ENCODE measurements at regions not wholly inside any gene's neighbourhood (a gene's known extent, or its start where the extent isn't known, plus 50 kb on each side); places are given as distances from the start of the nearest gene placed in this dataset.

- no peak for TF ChIP-seq RAD21 (IDR thresholded peaks at IDR 0.05; ENCODE audit: low read depth)
- TF ChIP-seq CEBPB (IDR thresholded peaks at IDR 0.05): no peak
- TF ChIP-seq TAF1 (IDR thresholded peaks at IDR 0.05; ENCODE audit: low read depth): no peak
- TF ChIP-seq TEAD4 (IDR thresholded peaks at IDR 0.05): no peak
- no peak for TF ChIP-seq ZBTB7A (IDR thresholded peaks at IDR 0.05; ENCODE audit: low read depth)
- no peak for TF ChIP-seq MAX (IDR thresholded peaks at IDR 0.05)
- no peak for TF ChIP-seq USF1 (IDR thresholded peaks at IDR 0.05)
- TF ChIP-seq TCF12 (IDR thresholded peaks at IDR 0.05; ENCODE audit: low read depth): no peak
- no peak for TF ChIP-seq EGR1 (IDR thresholded peaks at IDR 0.05)
- TF ChIP-seq FOXM1 (IDR thresholded peaks at IDR 0.05; ENCODE audit: borderline replicate concordance, low read depth): no peak
Measured at GRCh38 chr10:44851413-44851812, 59.7 kb upstream of the TMEM72 start.

- TF ChIP-seq USF1 (IDR thresholded peaks at IDR 0.05): no peak
- no peak for TF ChIP-seq NFIC (IDR thresholded peaks at IDR 0.05)
- no peak for TF ChIP-seq YY1 (IDR thresholded peaks at IDR 0.05; ENCODE audit: low read depth)
- no peak for TF ChIP-seq EGR1 (IDR thresholded peaks at IDR 0.05)
- TF ChIP-seq CEBPB (IDR thresholded peaks at IDR 0.05): no peak
- no peak for TF ChIP-seq ZBTB7A (IDR thresholded peaks at IDR 0.05; ENCODE audit: low read depth)
- TF ChIP-seq TCF12 (IDR thresholded peaks at IDR 0.05; ENCODE audit: low read depth): no peak
- no peak for TF ChIP-seq EP300 (IDR thresholded peaks at IDR 0.05; ENCODE audit: borderline replicate concordance)
Measured at GRCh38 chr10:44851881-44852280, 59.3 kb upstream of the TMEM72 start.

GRCh38 chr10:44853148-44853734, 57.9 kb upstream of the TMEM72 start:
- no peak for TF ChIP-seq EGR1 (IDR thresholded peaks at IDR 0.05)
- TF ChIP-seq RAD21 (IDR thresholded peaks at IDR 0.05; ENCODE audit: low read depth): peak; percentile 67

- TF ChIP-seq ZBTB7A (IDR thresholded peaks at IDR 0.05; ENCODE audit: low read depth): no peak
- TF ChIP-seq TEAD4 (IDR thresholded peaks at IDR 0.05): no peak
- no peak for TF ChIP-seq TCF12 (IDR thresholded peaks at IDR 0.05; ENCODE audit: low read depth)
- no peak for TF ChIP-seq CREB1 (IDR thresholded peaks at IDR 0.05; ENCODE audit: low read depth)
- TF ChIP-seq FOXM1 (IDR thresholded peaks at IDR 0.05; ENCODE audit: borderline replicate concordance, low read depth): no peak
- TF ChIP-seq RAD21 (IDR thresholded peaks at IDR 0.05; ENCODE audit: low read depth): no peak
- TF ChIP-seq EP300 (IDR thresholded peaks at IDR 0.05; ENCODE audit: borderline replicate concordance): no peak
- no peak for TF ChIP-seq YY1 (IDR thresholded peaks at IDR 0.05; ENCODE audit: low read depth)
- TF ChIP-seq EGR1 (IDR thresholded peaks at IDR 0.05): no peak
- no peak for TF ChIP-seq CEBPB (IDR thresholded peaks at IDR 0.05)
- no peak for TF ChIP-seq NFIC (IDR thresholded peaks at IDR 0.05)
- no peak for TF ChIP-seq REST (IDR thresholded peaks at IDR 0.05; ENCODE audit: low read depth)
- no peak for TF ChIP-seq USF1 (IDR thresholded peaks at IDR 0.05)
- TF ChIP-seq MAX (IDR thresholded peaks at IDR 0.05): no peak
- no peak for TF ChIP-seq TAF1 (IDR thresholded peaks at IDR 0.05; ENCODE audit: low read depth)
Measured at GRCh38 chr10:44853796-44854195, 57.3 kb upstream of the TMEM72 start.

- TF ChIP-seq TCF12 (IDR thresholded peaks at IDR 0.05; ENCODE audit: low read depth) (no peak), MAX (IDR thresholded peaks at IDR 0.05) (no peak), EP300 (IDR thresholded peaks at IDR 0.05; ENCODE audit: borderline replicate concordance) (no peak)
Measured at GRCh38 chr10:44854693-44855350, 56.3 kb upstream of the TMEM72 start.

- TF ChIP-seq MAX (IDR thresholded peaks at IDR 0.05) (no peak), REST (IDR thresholded peaks at IDR 0.05; ENCODE audit: low read depth) (no peak), TAF1 (IDR thresholded peaks at IDR 0.05; ENCODE audit: low read depth) (no peak), CREB1 (IDR thresholded peaks at IDR 0.05; ENCODE audit: low read depth) (no peak), ZBTB7A (IDR thresholded peaks at IDR 0.05; ENCODE audit: low read depth) (no peak), EGR1 (IDR thresholded peaks at IDR 0.05) (no peak), EP300 (IDR thresholded peaks at IDR 0.05; ENCODE audit: borderline replicate concordance) (no peak), RAD21 (IDR thresholded peaks at IDR 0.05; ENCODE audit: low read depth) (no peak), TEAD4 (IDR thresholded peaks at IDR 0.05) (no peak), USF1 (IDR thresholded peaks at IDR 0.05) (no peak), CEBPB (IDR thresholded peaks at IDR 0.05) (no peak), TCF12 (IDR thresholded peaks at IDR 0.05; ENCODE audit: low read depth) (no peak), FOXM1 (IDR thresholded peaks at IDR 0.05; ENCODE audit: borderline replicate concordance, low read depth) (no peak)
Measured at GRCh38 chr10:44856696-44857095, 54.4 kb upstream of the TMEM72 start.
